ENCODE measurements at regions not wholly inside any gene's neighbourhood (a gene's known extent, or its start where the extent isn't known, plus 50 kb on each side); places are given as distances from the start of the nearest gene placed in this dataset.

DNA sequence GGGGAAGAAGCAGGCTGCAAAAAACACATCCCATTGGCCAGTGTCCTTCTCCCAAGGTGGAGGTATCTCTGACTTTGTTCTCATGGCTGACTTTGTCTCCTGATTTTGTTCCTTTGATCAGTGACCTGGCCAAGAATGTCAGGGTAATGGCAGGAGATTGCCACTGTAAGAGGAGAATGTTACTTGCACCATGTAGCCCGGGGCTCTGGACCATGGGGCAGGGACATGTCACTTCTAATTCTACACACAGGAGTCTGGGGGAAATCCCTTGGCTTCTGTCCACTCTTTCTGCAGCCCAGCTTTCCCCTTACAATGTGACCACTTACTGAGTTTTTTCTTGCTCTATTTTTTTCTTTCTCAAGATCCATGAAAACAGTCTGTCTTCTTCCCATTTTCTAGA is 87.7 kb upstream of the LRRN2 start:
- Histone ChIP-seq H2AFZ (ENCODE audit: low read length) (no peak overlapping the region), H3K27ac (ENCODE audit: low read length) (no peak overlapping the region), H4K20me1 (ENCODE audit: insufficient read depth, low read length) (no peaks in the 10 kb centered on the region), H3K36me3 (replicated peaks; ENCODE audit: insufficient read depth, low read length) (no peaks in the 10 kb centered on the region), H3K4me1 (ENCODE audit: low read length) (no peaks in the 10 kb centered on the region), H3K4me3 (ENCODE audit: low read length) (no peak overlapping the region), H3K9ac (ENCODE audit: low read length) (no peak overlapping the region), H3K4me2 (ENCODE audit: low read depth, low read length) (no peak overlapping the region), H3F3A (ENCODE audit: insufficient read depth, low read length) (no peaks in the 10 kb centered on the region), H3K79me2 (ENCODE audit: low read length) (no peaks in the 10 kb centered on the region), H3K9me3 (replicated peaks; ENCODE audit: insufficient read depth, low read length) (no peaks in the 10 kb centered on the region), H3K27me3 (replicated peaks; ENCODE audit: insufficient read depth, low read length) (no peaks in the 10 kb centered on the region), H3K9me2 (replicated peaks; ENCODE audit: insufficient read depth, low read length) (no peaks in the 10 kb centered on the region)
- DNase-seq, result no peak
- TF ChIP-seq, protein P1, sequence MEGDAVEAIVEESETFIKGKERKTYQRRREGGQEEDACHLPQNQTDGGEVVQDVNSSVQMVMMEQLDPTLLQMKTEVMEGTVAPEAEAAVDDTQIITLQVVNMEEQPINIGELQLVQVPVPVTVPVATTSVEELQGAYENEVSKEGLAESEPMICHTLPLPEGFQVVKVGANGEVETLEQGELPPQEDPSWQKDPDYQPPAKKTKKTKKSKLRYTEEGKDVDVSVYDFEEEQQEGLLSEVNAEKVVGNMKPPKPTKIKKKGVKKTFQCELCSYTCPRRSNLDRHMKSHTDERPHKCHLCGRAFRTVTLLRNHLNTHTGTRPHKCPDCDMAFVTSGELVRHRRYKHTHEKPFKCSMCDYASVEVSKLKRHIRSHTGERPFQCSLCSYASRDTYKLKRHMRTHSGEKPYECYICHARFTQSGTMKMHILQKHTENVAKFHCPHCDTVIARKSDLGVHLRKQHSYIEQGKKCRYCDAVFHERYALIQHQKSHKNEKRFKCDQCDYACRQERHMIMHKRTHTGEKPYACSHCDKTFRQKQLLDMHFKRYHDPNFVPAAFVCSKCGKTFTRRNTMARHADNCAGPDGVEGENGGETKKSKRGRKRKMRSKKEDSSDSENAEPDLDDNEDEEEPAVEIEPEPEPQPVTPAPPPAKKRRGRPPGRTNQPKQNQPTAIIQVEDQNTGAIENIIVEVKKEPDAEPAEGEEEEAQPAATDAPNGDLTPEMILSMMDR (IDR thresholded peaks at IDR 0.05; ENCODE audit: low read length), result no peak
- TF ChIP-seq EZH2phosphoT487 (IDR thresholded peaks at IDR 0.05; ENCODE audit: low read length) (no peak), EZH2 (optimal IDR thresholded peaks at IDR 0.05; ENCODE audit: low read depth, low read length) (no peak)

DNA sequence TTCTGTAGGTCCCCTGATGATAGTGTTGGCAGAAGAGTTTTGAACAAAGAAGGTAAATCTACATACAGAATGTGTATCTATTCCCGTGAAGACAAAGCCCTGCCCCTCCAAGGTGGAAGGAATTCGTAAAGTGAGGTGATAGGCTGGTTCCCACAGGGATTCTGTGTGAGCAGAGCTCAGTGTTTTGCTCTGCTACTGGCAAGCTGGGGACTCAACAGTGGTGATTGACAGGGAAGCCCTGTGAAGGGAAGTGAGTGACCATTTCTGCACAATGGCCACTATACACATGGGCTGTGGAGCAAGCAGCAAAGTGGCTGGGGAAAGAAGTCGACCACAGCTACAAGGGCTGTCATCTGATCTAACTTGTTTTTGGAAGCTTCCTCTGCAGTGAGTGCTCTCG is 90.0 kb upstream of the LRRN2 start:
- no peak overlapping the region for H3K9ac ChIP-seq (ENCODE audit: low read length)
- no peak overlapping the region for H3K27ac ChIP-seq (ENCODE audit: low read length)
- no peak overlapping the region for H3K4me3 ChIP-seq (ENCODE audit: low read length)
- no peaks in the 10 kb centered on the region for H3K9me2 ChIP-seq (replicated peaks; ENCODE audit: insufficient read depth, low read length)
- no peaks in the 10 kb centered on the region for H3K4me1 ChIP-seq (ENCODE audit: low read length)
- H3K9me3 ChIP-seq (replicated peaks; ENCODE audit: insufficient read depth, low read length), result no peaks in the 10 kb centered on the region
- H3K36me3 ChIP-seq (replicated peaks; ENCODE audit: insufficient read depth, low read length), result no peaks in the 10 kb centered on the region
- H2AFZ ChIP-seq (ENCODE audit: low read length), result no peak overlapping the region
- no peaks in the 10 kb centered on the region for H3F3A ChIP-seq (ENCODE audit: insufficient read depth, low read length)
- DNase-seq, result no peak
- no peak overlapping the region for H3K4me2 ChIP-seq (ENCODE audit: low read depth, low read length)
- H4K20me1 ChIP-seq (ENCODE audit: insufficient read depth, low read length), result no peaks in the 10 kb centered on the region
- no peaks in the 10 kb centered on the region for H3K27me3 ChIP-seq (replicated peaks; ENCODE audit: insufficient read depth, low read length)
- TF ChIP-seq EZH2 (optimal IDR thresholded peaks at IDR 0.05; ENCODE audit: low read depth, low read length) (no peak), EZH2phosphoT487 (IDR thresholded peaks at IDR 0.05; ENCODE audit: low read length) (no peak)
- TF ChIP-seq, protein P1 (IDR thresholded peaks at IDR 0.05; ENCODE audit: low read length), result no peak
- H3K79me2 ChIP-seq (ENCODE audit: low read length), result no peaks in the 10 kb centered on the region

DNA sequence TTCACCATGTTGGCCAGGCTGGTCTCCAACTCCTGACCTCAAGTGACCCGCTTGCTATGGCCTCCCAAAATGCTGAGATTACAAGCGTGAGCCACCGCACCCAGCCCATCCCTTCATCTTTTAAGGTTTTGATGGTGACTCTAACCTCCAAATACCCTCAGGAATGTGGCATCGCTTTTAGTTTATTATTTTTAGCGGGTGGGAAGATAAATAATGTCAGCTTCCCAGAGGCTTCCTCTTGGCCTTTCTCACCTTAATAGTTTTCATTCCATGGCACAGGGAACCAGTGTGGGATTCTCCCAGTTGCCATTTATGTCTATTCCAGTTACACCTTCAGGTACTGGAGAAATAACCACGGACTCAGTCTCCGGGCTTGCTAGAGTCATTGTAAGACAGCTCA is 92.1 kb upstream of the LRRN2 start:
- TF ChIP-seq, protein P1 (IDR thresholded peaks at IDR 0.05; ENCODE audit: low read length), result no peak
- TF ChIP-seq EZH2phosphoT487 (IDR thresholded peaks at IDR 0.05; ENCODE audit: low read length) (no peak), EZH2 (optimal IDR thresholded peaks at IDR 0.05; ENCODE audit: low read depth, low read length) (no peak)
- H3K9me3 ChIP-seq (replicated peaks; ENCODE audit: insufficient read depth, low read length), result no peaks in the 10 kb centered on the region
- H3K4me2 ChIP-seq (ENCODE audit: low read depth, low read length), result no peak overlapping the region
- no peaks in the 10 kb centered on the region for H3K4me1 ChIP-seq (ENCODE audit: low read length)
- DNase-seq, result no peak
- H3F3A ChIP-seq (ENCODE audit: insufficient read depth, low read length), result no peaks in the 10 kb centered on the region
- no peak overlapping the region for H3K27ac ChIP-seq (ENCODE audit: low read length)
- H3K36me3 ChIP-seq (replicated peaks; ENCODE audit: insufficient read depth, low read length), result no peaks in the 10 kb centered on the region
- H4K20me1 ChIP-seq (ENCODE audit: insufficient read depth, low read length), result no peaks in the 10 kb centered on the region
- no peak overlapping the region for H2AFZ ChIP-seq (ENCODE audit: low read length)
- H3K9me2 ChIP-seq (replicated peaks; ENCODE audit: insufficient read depth, low read length), result no peaks in the 10 kb centered on the region
- H3K9ac ChIP-seq (ENCODE audit: low read length), result no peak overlapping the region
- H3K4me3 ChIP-seq (ENCODE audit: low read length), result no peak overlapping the region
- H3K79me2 ChIP-seq (ENCODE audit: low read length), result no peaks in the 10 kb centered on the region
- no peaks in the 10 kb centered on the region for H3K27me3 ChIP-seq (replicated peaks; ENCODE audit: insufficient read depth, low read length)

All from MM.1S (cell line).